HEK293T (cell line): ENCODE measurements at regions not wholly inside any gene's neighbourhood (a gene's known extent, or its start where the extent isn't known, plus 50 kb on each side); places are given as distances from the start of the nearest gene placed in this dataset.

ENCODE experiments used
- CTCF ChIA-PET: fragments of 350-600 bp; formaldehyde crosslinking; extraction: SDS; loops from one replicate; lab custom pipeline; 2021; ENCODE audit warnings: antibody characterized with exemption, inconsistent platforms; lab: Yijun Ruan, JAX
- POLR2A ChIA-PET: fragments of 350-600 bp; formaldehyde crosslinking; extraction: SDS; loops from one replicate; lab custom pipeline; 2020; ENCODE audit warnings: antibody characterized with exemption, inconsistent platforms; lab: Yijun Ruan, JAX
- DNase-seq: peaks from one replicate; pipeline ENCODE4 v3.0.0; 2012; ENCODE audit warnings: mixed read lengths; ENCODE audit errors: extremely low spot score
- ARNT ChIP-seq: fragments of 450-650 bp; IDR thresholded peaks from 2 replicates; pipeline ENCODE4 v1.6.1; 2017; ENCODE audit warnings: mild to moderate bottlenecking
- BHLHE40 ChIP-seq: fragments of 450-650 bp; IDR thresholded peaks from 2 replicates; pipeline ENCODE4 v1.6.1; 2016; ENCODE audit warnings: mild to moderate bottlenecking, moderate library complexity, borderline replicate concordance
- CTBP1 ChIP-seq: fragments of 450-650 bp; IDR thresholded peaks from 2 replicates; pipeline ENCODE4 v1.6.1; 2016; ENCODE audit warnings: borderline replicate concordance
- ELF4 ChIP-seq: fragments of 450-650 bp; IDR thresholded peaks from 2 replicates; pipeline ENCODE4 v1.6.1; 2017; ENCODE audit warnings: antibody characterized with exemption
- FOXA1 ChIP-seq: fragments of 450-650 bp; IDR thresholded peaks from 2 replicates; pipeline ENCODE4 v1.6.1; 2016; ENCODE audit warnings: mild to moderate bottlenecking
- FOXK2 ChIP-seq: fragments of 450-650 bp; IDR thresholded peaks from 2 replicates; pipeline ENCODE4 v1.6.1; 2016; ENCODE audit warnings: mild to moderate bottlenecking
- FOXM1 ChIP-seq: fragments of 450-650 bp; IDR thresholded peaks from 2 replicates; pipeline ENCODE4 v1.6.1; 2017; ENCODE audit warnings: mild to moderate bottlenecking, borderline replicate concordance
- HDGF ChIP-seq: fragments of 450-650 bp; IDR thresholded peaks from 2 replicates; pipeline ENCODE4 v1.6.1; 2017; ENCODE audit warnings: antibody characterized with exemption, borderline replicate concordance
- L3MBTL2 ChIP-seq: fragments of 450-650 bp; conservative IDR thresholded peaks from 2 replicates; pipeline ENCODE4 v1.6.1; 2016; ENCODE audit warnings: mild to moderate bottlenecking
- LEF1 ChIP-seq: fragments of 450-650 bp; IDR thresholded peaks from 2 replicates; pipeline ENCODE4 v1.6.1; 2017; ENCODE audit warnings: mild to moderate bottlenecking, borderline replicate concordance
- NFRKB ChIP-seq: fragments of 450-650 bp; IDR thresholded peaks from 2 replicates; pipeline ENCODE4 v1.6.1; 2016; ENCODE audit warnings: mild to moderate bottlenecking, moderate library complexity
- SP1 ChIP-seq: fragments of 450-650 bp; IDR thresholded peaks from 2 replicates; pipeline ENCODE4 v1.6.1; 2017
- SUZ12 ChIP-seq: fragments of 450-650 bp; IDR thresholded peaks from 2 replicates; pipeline ENCODE4 v1.6.1; 2016; ENCODE audit warnings: mild to moderate bottlenecking
- TARDBP ChIP-seq: fragments of 450-650 bp; IDR thresholded peaks from 2 replicates; pipeline ENCODE4 v1.6.1; 2016
- ZNF384 ChIP-seq: fragments of 450-650 bp; IDR thresholded peaks from 2 replicates; pipeline ENCODE4 v1.6.1; 2016
- TF ChIP-seq, protein P1 (sequence below): fragments of 450-650 bp; IDR thresholded peaks from 2 replicates; pipeline ENCODE4 v1.6.1; 2016

DNA sequence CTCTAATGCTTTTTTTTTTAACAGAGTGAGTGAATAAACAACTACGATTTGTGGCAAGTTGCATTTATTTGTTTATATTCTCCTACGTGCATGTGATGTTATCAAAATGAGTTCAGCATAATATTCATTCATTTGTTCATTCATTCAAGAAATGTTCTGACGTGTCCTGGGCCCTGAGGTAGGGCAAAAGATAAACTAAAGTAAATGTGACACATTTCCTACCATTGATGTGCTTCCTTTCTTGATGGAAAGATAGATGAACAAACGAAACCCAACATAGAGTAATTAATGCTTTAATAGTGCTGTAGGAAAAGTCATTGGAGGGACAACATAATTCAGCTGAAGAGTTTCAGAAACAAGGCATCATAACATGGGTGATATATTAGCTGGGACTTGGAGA, 261.5 kb upstream of the KCNMB2 start:
- DNase-seq = no peak
- ChIA-PET CTCF (no interaction called here), POLR2A (no interaction called here)
- TF ChIP-seq SUZ12 (no peak), ZNF384 (no peak), SP1 (no peak), LEF1 (no peak)

GRCh38 chr3:178275311-178275710, 260.9 kb upstream of the KCNMB2 start:
- ChIA-PET CTCF (no interaction called here), POLR2A (no interaction called here)
- no peak for DNase-seq
- TF ChIP-seq HDGF = no peak
- no peak for TF ChIP-seq FOXK2
- no peak for TF ChIP-seq FOXM1
- TF ChIP-seq BHLHE40 = no peak
- TF ChIP-seq CTBP1 = no peak
- no peak for TF ChIP-seq NFRKB
- TF ChIP-seq L3MBTL2 = no peak
- no peak for TF ChIP-seq LEF1
- no peak for TF ChIP-seq ZNF384
- no peak for TF ChIP-seq SUZ12
- TF ChIP-seq FOXA1 = no peak
- TF ChIP-seq SP1 = no peak
- no peak for TF ChIP-seq ELF4
- TF ChIP-seq TARDBP = no peak
- TF ChIP-seq, protein P1, sequence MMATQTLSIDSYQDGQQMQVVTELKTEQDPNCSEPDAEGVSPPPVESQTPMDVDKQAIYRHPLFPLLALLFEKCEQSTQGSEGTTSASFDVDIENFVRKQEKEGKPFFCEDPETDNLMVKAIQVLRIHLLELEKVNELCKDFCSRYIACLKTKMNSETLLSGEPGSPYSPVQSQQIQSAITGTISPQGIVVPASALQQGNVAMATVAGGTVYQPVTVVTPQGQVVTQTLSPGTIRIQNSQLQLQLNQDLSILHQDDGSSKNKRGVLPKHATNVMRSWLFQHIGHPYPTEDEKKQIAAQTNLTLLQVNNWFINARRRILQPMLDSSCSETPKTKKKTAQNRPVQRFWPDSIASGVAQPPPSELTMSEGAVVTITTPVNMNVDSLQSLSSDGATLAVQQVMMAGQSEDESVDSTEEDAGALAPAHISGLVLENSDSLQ = no peak
- TF ChIP-seq ARNT = no peak

- no peak for TF ChIP-seq L3MBTL2
- no peak for TF ChIP-seq FOXK2
- TF ChIP-seq TARDBP = no peak
- TF ChIP-seq SUZ12 = no peak
- TF ChIP-seq HDGF = no peak
- no peak for TF ChIP-seq FOXA1
- no peak for TF ChIP-seq BHLHE40
- TF ChIP-seq, protein P1 = no peak
- no peak for TF ChIP-seq ARNT
- no peak for TF ChIP-seq CTBP1
- TF ChIP-seq ZNF384 = no peak
- TF ChIP-seq ELF4 = no peak
- TF ChIP-seq NFRKB = no peak
- no peak for TF ChIP-seq FOXM1
- TF ChIP-seq SP1 = no peak
- TF ChIP-seq LEF1 = no peak
- ChIA-PET CTCF (no interaction called here), POLR2A (no interaction called here)
- no peak for DNase-seq
These were observed 260.4 kb upstream of the KCNMB2 start for GRCh38 chr3:178275793-178276192.

- POLR2A ChIA-PET = no interaction called here
- CTCF ChIA-PET = no interaction called here
- TF ChIP-seq SUZ12 = no peak
- no peak for TF ChIP-seq SP1
- no peak for DNase-seq
These were observed 258.6 kb upstream of the KCNMB2 start for GRCh38 chr3:178277605-178278004.

GRCh38 chr3:178283561-178283960, 252.7 kb upstream of the KCNMB2 start:
- no peak for DNase-seq
- no peak for TF ChIP-seq L3MBTL2
- TF ChIP-seq ZNF384 = no peak
- TF ChIP-seq FOXK2 = no peak
- no peak for TF ChIP-seq ELF4
- no peak for TF ChIP-seq FOXM1
- TF ChIP-seq NFRKB = no peak
- TF ChIP-seq, protein P1 = no peak
- TF ChIP-seq LEF1 = no peak
- no peak for TF ChIP-seq BHLHE40
- no peak for TF ChIP-seq CTBP1
- no peak for TF ChIP-seq FOXA1
- no peak for TF ChIP-seq SP1
- TF ChIP-seq SUZ12 = no peak
- TF ChIP-seq HDGF = no peak
- TF ChIP-seq TARDBP = no peak
- TF ChIP-seq ARNT = no peak
- ChIA-PET CTCF (no interaction called here), POLR2A (no interaction called here)

GRCh38 chr3:178284181-178284580, 252.1 kb upstream of the KCNMB2 start:
- no peak for DNase-seq
- ChIA-PET POLR2A (no interaction called here), CTCF (interaction anchor here (0.7 kb wide), 1 partner anchor 91 kb away, joined by 3 read pairs; no protein-coding TSS in a partner anchor)
- TF ChIP-seq LEF1 (no peak), NFRKB (no peak), ELF4 (no peak), SP1 (no peak), FOXM1 (no peak), CTBP1 (no peak), BHLHE40 (no peak), TARDBP (no peak), FOXK2 (no peak), ARNT (no peak), SUZ12 (no peak), ZNF384 (no peak), HDGF (no peak)
- TF ChIP-seq, protein P1 = no peak
